T-helper 2 cell (primary cell): ENCODE measurements at regions not wholly inside any gene's neighbourhood (a gene's known extent, or its start where the extent isn't known, plus 50 kb on each side); places are given as distances from the start of the nearest gene placed in this dataset.

Experiments
- DNase-seq, 5 experiments: peaks; one replicate each; pipeline versions ENCODE4 v3.0.0 to v3.0.0-alpha.2; 2012 to 2022

DNA sequence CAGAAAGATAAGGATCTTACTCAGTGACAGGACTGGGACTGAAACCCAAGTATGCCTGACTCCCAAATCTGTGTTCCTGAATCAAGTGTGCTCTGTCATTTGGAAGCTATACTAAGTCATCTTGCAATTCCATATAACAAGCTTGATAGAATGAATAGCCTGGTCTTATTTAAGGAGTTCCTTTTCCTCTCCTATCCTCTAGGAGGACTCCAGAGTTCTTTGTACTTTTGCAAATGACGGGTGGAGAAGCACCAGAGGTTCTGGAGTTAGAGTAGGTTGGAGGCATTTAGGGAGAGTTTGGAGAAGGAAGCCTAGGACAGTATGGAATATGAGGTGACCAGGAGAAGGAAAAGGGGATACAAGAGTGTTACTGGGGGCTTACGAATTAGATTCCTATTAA, 92.9 kb upstream of the RCN1 start:
- no peak for DNase-seq

DNA sequence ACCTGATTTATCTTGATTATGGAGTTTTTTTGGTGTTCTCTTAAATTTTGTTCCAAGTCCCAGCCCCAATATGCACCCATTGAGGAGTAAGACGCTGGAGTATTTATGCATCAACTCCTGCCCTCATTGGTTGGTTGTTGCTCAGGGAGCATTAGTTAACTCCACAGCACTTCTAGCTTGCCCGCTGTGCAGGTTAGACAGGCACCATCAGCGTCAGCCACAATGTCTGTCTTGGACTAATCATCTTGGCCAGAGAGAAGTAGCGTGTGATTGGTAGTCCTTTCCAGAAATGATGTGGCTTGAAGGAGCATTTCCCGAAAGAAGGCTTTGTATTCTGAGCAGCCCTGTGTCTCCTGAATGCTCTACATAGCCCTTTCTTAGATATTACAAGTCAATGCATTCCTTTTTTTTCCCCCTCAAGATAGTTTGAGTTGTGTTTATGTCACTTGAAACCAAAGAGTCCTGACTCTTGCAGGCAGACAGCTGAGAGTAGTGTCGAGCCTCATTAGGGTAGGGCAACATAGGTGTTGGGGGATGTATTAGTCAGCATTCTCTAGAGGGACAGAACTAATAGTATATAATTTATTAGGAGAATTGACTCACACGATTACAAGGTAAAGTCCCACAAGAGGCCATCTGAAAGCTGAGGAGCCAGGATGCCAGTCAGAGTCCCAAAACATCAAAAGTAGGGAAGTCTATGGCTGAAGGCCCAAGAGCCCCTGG, 94.6 kb upstream of the RCN1 start:
- DNase-seq = no peak

GRCh38 chr11:31995525-31996094, 95.3 kb upstream of the RCN1 start:
- DNase-seq = peak in 1 of 5 experiments; percentile 59

- peak in 1 of 5 experiments; percentile 7 for DNase-seq
These were observed 95.8 kb upstream of the RCN1 start for GRCh38 chr11:31995032-31995431.

DNA sequence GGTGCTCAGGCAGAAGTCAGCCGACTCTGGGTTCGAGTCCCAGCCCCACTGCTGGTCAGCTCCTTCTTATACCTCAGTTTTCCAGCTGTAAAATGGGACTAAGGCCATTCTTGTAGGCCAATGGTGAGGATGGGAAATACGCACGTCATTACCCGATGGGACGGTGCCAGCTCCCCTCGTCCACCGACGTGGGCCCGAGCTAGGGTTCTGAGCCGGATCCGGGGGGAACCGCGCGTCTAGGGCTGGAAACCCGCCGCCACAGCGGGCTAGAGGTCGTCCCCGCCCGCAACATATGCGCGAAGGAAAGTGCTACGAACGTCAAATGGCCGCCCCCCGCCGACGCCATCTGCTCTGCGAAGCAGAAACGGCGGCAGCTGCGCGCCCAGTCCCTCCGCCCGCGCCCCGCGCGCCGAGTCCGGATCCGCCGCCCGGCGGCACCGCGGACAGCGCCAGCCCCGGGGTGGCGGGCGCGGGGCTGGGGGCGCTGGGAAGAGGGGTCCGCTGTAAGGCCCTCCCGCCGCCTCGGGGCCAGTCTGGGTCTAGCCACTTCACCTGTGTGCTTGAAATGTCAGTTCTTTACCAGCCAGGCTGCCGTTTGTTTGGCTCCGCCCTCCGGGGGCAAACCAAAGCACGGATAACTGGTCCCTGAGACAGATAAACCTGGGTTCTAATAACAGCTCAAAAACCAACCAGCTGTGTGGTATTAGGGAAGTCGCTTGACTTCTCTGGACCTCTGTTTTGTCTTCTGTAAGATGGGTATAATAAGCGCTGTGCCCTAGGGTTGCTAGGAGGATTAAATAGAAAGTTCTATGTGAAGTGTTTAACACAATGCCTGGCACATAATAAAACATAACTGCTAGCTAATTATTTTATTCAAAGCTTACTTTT, 103.5 kb upstream of the RCN1 start:
- no peak for DNase-seq

DNA sequence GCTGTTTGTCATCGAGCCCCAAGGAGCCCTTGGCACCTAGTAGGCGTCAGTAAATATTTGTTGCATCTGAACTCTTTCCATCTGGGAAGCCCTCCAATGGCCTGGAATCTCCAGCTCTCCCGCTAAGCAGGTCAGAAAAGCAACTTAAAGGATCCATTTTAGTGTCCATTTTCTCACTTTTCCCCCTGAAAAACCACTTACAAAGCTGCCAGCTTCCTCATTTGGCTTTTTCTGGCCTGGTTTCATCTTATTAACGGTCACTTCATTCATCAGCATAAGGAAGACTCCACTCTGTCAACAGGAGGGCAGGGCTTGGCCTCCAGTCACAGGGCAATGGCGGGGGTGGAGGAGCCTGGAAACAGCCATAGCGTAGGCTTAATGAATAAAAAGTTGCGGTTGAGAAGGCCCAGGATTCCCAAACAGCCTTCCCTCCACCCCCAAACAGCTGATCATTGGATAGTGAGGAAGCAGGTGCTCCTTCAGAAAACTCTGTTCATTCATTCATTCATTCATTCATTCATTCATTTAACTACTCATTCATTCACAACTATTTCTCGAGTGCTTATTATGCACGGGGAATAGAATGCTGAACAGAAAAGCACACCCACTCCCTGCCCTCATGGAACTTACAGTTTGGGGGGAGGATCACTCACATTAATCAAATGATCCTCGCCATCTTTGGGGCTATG, 104.5 kb upstream of the RCN1 start:
- no peak for DNase-seq

DNA sequence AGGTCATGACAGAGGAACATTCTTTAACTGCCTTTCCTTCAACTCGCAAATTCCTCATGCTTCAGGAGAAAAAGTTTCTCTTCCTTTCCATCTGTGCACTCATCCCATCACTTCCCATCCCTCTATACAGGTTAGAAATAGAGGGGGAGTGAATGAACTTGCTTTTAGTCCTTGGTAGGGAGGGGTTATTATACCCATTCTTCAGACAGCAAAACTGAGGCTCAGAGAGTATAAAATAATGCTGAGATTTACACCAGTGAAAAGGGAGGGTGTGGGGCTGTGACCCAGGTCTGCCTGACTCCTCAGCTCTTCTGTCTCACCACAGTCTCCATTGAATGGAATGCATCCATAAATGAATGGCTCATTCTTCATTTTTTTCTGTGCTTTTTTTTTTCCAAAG, 109.4 kb upstream of the RCN1 start:
- DNase-seq = no peak

GRCh38 chr11:31977343-31977742, 113.5 kb upstream of the RCN1 start:
- no peak for DNase-seq

DNA sequence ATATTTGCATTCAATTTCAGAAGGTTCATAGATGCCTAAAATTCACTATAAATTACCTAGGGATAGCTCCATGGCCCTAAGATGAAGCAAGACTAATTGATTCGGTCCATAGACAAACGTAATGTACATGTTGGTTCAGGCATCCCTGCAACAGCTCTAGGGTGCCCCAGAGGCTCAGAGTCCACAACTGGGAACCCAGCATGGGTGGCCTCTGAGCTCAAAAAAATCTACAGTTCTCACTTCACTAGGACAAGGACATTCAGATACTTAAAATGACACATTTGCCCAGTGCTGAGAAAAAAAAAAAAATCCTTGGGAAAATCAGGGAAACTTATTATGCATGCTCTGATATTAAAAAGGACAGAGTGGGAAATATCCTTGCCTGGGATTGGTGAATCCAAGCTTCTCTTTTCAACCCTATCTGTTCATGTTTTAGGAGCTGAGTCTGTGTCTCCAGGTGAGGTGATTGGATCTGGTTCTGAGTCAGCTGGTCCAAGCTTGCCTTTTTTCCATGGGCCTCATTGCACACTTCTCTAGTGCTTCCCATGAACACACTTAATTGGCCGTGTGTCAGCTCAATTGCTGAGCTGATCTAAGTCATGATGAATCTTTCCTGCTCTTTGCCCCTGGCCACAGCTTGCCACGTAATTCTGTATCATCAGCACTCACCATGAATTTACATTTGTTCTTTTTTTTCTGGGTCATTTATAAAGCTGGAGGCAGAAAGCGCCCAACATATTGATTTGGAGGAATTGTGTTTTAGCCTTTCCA, 116.3 kb upstream of the RCN1 start:
- DNase-seq = no peak

GRCh38 chr11:31973172-31973571, 117.7 kb upstream of the RCN1 start:
- DNase-seq = no peak

GRCh38 chr11:31972623-31973022, 118.3 kb upstream of the RCN1 start:
- DNase-seq = no peak

DNA sequence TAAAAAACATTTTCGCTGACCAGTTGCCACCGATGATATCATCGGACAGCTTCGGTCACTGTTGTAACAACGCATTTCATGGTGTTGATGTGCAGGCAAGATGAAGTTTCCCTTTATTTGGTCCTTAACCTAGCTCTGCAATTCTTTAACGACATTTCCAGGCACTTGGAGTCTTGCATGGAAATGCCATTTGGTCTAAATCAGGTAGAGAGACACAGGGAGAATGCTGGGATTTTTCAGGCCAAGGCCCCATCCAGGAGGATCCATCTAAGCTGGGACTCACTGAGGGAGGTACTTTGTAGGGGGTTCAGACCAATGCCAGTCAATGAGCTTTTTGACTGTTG, 121.5 kb upstream of the RCN1 start:
- no peak for DNase-seq

DNA sequence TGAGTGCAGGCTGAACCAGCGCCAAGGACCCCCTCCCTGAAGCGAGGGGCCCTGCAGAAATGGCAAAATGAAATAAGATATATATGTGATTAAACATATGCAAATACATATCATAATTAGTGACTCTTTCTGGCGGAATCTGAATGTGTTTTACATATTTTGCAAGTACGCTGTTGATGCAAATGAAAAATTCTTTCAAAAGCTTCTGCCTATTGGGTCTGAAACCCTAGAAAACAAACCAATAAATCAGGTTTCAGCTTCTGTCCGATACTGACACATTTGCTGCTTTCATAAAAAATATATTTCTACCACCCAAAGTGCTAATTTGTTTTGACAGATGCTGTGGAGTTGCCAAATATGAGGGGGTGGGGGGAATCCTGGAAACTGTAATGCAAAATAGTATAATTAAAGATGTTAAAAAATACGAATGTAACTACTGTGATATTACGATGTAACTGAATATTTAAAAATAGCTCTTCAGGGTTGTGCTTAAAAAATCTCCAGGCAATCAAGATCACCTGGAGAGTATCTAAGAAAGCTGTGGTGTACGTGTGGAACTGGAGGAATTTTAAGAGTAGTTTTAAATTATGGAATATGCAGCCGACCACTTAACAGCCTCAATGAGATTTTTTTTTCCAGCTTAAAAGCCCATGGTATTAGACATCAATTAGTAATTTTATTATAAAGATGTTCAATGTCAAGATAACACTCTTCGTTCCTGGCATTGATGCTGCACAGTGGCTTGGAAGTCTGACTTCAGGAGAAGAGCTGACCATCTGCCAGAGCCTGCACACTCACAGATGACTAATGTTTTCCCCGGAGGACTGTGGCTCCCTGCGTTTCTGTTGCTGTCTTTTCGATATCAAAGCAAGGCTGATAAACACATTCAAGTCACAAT, 122.2 kb upstream of the RCN1 start:
- DNase-seq = no peak

- no peak for DNase-seq
These were observed 123.3 kb upstream of the RCN1 start for GRCh38 chr11:31967404-31968130.

- no peak for DNase-seq
These were observed 124.0 kb upstream of the RCN1 start for GRCh38 chr11:31966846-31967245.

GRCh38 chr11:31964181-31964580, 126.7 kb upstream of the RCN1 start:
- DNase-seq = no peak

GRCh38 chr11:31960126-31960525, 130.7 kb upstream of the RCN1 start:
- no peak for DNase-seq

DNA sequence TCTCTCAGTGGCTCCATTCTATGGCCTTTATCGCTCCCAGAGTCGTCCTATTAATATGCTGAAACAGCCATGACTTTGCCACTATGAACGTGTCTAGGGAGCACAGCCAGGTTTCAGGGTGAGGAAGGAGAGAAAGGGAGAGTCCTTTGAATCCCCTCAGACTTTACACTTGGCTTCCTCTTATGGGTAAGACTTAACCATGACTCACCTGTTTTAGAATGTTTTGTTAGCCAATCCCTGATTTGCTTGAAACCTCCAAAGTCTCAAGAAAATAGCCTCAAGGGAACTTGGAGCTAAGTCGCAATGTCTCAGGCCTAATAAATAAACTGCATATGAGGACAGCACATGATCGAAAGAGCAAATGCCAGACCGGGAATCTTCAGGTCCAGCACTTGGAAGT, 131.2 kb upstream of the RCN1 start:
- DNase-seq = no peak

- peak in 4 of 5 experiments; percentile 14 to 64 (median 28) for DNase-seq
These were observed 132.7 kb upstream of the RCN1 start for GRCh38 chr11:31958076-31958735.

DNA sequence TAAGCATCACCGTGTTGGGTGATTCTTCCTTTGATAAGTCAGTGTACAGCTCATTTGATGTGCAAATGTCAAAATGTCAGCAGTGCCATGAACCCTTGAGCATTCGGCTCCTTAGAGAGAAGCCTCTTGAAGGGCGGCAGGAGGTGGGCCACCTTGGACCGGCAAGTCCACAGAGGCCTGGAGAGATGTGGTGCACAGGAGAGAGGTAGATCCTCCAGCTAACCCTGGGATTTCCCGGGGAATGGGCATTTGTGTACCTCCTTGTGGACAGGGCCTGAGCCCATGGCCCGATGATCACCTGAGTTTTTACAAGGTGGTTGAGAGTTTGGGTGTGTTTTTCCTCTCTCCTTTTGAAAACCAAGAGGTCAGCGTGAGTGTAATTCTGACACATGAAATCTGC, 133.2 kb upstream of the RCN1 start:
- no peak for DNase-seq
